IPS DF 19.7 (cell line): ENCODE measurements at regions not wholly inside any gene's neighbourhood (a gene's known extent, or its start where the extent isn't known, plus 50 kb on each side); places are given as distances from the start of the nearest gene placed in this dataset.

Source experiments
- DNase-seq: peaks from one replicate; pipeline ENCODE4 v3.0.0-alpha.2; 2013; ENCODE audit warnings: low read depth, low spot score

GRCh38 chr20:7078804-7079203 is 311.3 kb downstream of the BMP2 start:
- DNase-seq = no peak

DNA sequence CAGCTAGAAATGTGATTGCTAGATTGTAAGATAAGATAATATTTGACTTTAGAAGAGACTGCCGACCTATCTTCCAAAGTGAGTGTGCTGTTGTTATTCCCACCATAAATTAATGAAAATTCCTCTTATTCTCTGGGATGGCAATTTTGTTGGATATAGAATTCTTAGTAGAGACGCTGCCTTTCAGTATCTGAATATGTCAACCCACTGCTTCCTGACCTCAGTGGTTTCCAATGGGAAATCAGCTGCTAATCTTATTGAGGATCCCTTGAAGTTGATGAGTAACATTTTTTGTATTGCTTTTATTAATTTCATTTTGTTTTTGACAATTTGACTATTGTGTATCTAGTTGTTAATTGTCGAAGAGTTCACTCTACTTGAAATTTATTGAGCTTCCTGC is 313.0 kb downstream of the BMP2 start:
- DNase-seq = no peak

DNA sequence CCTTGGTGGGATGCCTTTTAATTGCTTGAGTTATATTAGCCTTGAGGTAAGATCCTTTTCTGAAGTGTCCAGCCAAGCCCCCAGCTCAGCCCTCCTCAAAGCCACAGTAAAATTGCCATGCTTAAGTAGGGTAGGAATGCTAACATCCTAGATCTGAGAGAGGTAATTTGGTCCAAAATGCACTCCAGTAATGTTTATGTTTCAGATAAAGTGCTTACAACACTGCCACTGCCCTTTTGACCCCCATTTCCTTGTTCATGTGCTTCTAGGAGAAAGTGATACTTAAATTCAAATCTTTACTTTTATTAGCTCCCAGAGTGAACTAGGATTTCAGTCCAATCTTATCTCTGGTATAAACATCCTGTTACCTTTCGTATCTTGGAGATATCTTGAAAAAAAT is 318.0 kb downstream of the BMP2 start:
- DNase-seq = no peak

DNA sequence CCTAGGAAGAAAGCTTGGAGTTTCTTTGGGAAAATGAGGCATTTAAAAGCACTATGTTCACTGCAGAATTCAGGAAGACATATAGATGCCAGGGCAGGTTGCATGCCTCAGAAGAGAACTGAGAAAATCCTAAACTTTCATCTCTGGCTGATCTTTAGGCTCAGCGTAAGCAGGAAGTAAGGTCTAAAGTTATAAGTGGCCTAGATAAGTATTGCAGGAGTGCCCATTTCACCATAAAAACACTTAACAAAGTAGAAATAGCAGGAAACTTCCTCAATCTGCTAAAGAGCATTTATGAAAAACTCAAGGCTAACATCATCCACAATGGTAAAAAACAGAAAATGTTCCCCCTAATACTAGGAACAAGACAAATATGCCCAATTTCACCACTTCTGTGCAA is 320.3 kb downstream of the BMP2 start:
- no peak for DNase-seq

DNA sequence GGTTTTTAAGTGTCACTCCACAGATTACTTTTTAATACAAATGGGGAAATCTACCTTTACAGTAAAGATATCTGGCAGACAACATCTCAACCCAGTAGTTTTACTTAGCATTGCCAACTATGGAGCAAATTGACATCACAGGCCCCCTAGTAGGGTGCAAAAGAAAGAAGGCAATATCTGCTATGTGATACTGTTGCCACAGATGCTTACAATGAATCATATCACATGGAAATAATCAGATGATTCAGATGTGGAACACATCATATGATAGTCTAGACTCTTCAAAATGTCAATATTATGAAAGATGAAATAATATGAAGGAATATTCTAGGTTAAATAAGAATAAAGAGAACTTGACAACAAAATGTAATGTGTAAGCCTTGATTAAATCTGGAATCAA is 322.5 kb downstream of the BMP2 start:
- DNase-seq = no peak

DNA sequence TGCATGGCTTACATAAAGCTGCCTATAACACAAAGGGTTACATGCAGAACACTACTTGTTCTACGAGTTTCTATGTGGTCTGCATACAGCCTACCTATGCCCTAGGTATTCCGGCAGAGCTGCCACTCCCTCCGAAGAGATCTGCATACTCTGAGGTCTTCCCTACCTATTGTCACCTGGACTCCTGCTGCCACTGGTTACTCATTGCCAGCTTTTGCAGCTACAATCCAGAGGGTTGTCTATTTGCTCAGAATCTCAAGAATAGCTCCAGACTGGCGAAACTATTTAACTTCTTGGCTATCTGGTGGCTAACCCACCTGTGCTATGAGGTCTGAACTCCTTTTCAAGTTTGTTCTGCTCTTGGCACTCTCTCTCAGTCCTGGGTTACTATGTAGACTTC is 323.3 kb downstream of the BMP2 start:
- no peak for DNase-seq

GRCh38 chr20:7091655-7092054 is 324.2 kb downstream of the BMP2 start:
- no peak for DNase-seq

DNA sequence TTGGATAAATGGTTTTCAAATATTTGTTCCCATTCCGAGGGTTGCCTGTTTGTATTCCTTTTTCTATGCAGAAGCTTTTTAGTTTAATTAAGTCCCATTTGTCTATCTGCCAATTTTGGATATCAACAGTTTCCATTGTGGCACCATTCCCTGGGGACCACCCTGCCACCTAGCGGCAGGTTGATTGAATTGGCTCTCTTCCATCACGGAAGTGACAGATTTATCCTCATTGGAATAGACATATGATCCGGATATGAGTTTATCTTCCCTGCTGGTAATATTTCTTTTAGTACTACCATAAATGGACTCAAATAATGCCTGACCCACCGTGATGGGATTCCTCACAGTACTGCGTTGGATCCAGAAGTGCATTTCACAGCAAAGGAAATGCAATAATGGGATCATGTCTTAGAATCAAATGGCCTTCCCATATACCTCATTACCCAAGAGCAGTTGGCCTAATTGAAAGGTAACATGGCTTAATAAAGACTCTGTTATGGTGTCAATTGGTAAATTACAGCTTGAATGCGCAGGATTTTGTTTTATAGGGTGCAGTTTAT is 327.0 kb downstream of the BMP2 start:
- no peak for DNase-seq

GRCh38 chr20:7106910-7107309 is 339.4 kb downstream of the BMP2 start:
- no peak for DNase-seq

DNA sequence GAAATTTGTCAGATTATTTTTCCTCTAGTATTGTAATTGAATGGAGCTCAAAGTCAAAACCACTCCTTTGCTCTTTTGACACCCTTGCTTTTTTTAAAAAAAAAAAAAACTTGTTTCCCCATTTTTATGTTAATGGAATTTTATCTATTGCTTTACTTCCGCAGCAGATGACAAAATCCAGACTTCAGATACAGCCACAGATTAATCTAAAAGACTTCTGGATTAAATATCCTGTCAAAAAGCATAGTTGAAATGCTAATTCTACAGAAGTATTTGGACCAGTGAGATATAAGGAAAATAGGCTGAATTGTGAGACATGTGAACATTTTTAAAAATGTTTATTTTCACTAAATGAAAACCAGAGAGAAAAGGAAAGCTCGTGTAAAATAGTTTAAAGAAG is 341.4 kb downstream of the BMP2 start:
- no peak for DNase-seq

- peak; percentile 45 for DNase-seq
Observed at GRCh38 chr20:7113577-7114466, 346.3 kb downstream of the BMP2 start.

GRCh38 chr20:7123457-7123856 is 356.0 kb downstream of the BMP2 start:
- DNase-seq = no peak

DNA sequence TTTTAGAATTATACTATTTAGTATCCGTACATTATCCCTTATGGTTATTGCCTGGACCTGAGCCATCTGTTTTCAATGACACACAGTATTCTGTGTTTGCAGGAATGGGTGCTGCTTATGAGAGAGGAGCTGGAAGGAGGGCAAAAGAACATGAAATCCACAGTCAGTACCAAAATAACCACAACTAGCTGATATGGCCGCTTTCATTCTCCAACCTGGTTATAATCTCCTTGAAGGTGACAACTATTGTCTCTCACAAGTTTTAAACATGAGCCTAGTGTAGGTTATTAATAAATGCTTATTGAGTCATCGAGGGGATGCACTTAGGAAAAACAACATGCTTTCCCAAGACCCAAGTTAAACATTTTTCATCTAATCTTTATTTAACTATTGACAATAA is 356.6 kb downstream of the BMP2 start:
- no peak for DNase-seq

- no peak for DNase-seq
Observed at GRCh38 chr20:7136886-7137285, 369.4 kb downstream of the BMP2 start.

DNA sequence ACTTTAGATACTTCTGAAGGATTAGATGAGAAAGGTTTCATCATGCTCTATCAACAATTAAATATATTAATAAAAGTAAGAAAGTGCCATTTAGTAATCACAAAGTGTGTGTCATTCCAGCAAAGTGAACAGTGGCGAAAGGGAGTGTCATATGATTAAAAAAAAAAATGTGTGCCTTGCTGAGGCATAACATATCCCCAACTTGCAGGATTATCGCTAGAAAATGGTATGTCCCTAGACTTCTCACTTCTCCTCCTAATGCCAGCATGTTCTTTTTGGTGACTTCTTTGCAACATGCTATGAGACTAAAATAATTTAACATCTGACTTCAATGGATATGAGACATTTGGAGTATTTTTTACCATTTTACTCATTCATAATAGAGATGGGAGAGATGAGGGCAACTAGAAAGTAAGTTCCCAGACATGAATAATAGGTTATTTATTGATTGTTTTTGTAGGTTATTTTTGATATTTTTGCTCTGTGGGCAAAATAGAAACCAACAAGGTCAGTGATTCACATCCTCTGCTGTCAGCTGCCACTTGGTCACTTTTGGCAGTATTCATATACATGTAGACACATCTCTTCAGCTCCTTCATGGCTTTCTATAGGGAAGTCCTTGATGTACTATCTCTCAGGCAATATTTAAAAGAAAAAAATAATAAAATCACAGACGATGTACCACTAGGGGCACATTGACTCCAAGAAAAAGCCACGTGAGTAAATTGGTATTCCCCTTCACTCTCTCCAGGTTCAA is 370.1 kb downstream of the BMP2 start:
- DNase-seq = no peak

GRCh38 chr20:7144464-7144863 is 377.0 kb downstream of the BMP2 start:
- no peak for DNase-seq

GRCh38 chr20:7146552-7147219 is 379.2 kb downstream of the BMP2 start:
- DNase-seq = no peak

DNA sequence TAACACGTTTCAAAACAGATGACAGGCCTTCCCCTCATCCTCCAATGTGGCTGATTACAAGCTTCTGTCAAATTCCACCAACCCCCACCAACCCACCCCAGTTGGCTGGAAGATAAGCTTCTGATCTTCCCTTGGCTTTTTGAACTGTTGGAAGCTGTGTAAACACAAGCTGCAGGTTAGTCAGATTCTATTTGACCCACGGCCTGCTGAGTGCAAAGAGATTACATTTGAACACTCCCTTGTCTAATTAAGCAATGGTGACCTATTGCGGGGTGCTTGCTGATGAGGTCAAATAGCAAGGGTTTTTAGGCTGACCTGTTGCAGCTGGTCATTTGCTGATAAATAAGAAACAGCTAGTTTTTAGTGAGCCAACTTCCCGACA is 379.7 kb downstream of the BMP2 start:
- no peak for DNase-seq

DNA sequence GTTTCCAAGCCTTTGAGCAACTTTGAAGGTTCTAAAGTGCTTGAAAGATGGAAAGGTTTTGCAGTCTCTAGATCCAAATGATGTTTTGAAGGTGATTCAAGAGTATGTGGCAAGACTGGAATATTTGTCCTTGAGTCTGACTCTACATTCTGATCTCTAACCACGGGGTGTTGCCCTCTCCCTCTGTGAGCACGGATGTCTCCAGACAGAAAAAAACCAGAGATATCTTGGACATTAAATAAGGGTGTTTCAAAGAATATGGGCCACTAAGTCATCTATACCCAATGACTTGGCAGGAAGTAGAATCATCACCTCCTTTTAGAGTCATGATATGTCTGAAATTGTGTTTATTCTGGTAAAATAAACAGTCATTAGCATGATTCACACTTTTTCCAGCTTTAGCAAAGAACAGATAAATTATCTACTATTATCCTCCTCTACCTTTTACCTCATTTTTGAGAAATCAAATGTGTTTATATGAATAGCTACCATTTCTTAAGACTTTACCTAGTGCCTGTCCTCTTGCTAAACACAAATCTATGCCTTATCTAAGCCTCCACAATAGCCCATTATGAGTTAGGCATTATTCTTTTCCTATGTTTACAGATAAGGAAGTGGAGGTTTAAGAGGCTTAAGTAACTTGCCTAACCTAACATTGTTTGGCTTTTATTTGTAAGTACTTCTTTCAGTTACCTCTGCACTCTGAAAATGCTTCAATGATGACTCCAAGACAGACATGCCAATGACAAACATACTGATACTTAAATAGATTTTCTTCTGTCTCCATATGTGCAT is 384.4 kb downstream of the BMP2 start:
- DNase-seq = no peak

DNA sequence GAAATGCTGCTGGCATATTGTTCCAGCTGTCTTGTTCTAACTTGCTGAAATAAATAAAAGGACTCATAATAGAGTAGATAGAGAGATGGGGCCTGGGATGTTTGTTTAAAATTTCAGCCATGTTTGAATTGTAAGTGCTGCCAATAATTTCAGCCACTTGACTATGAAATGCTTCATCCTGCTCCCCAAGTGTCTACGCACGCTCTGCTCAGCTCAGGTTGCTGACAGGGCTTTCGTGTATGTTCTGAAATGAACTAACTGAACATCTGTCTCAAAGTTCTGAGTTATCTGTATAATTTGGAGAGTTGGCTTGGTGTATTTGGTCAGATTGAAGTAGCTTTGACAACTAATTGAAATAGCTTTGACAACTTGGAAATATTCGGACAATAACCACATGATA is 387.8 kb downstream of the BMP2 start:
- DNase-seq = no peak

- no peak for DNase-seq
Observed at GRCh38 chr20:7155794-7156193, 388.3 kb downstream of the BMP2 start.
